ENCODE measurements at regions not wholly inside any gene's neighbourhood (a gene's known extent, or its start where the extent isn't known, plus 50 kb on each side); places are given as distances from the start of the nearest gene placed in this dataset.
"Not testable (repeated sequence)": the region's sequence is repeated elsewhere in the genome, so short reads cannot be mapped to it uniquely, and the experiment has no call there.

DNA sequence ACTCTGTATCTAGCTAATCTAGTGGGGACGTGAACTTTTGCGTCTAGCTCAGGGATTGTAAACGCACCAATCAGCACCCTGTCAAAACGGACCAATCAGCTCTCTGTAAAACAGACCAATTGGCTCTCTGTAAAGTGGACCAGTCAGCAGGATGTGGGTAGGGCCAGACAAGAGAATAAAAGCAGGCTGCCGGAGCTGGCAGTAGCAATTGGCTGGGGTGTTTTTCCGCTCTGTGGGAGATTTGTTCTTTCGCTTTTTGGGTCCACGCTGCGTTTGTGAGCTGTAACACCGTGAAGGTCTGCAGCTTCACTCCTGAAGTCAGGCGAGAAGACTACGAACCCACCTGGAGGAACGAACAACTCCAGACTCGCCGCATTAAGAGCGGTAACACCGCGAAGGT is 76.5 kb downstream of the SPRING1 start:
- H4K20me1 ChIP-seq (ENCODE audit: insufficient read depth, low read length) = no peaks in the 10 kb centered on the region
- no peak overlapping the region for H3K27ac Mint-ChIP-seq
- H3K9ac ChIP-seq (ENCODE audit: insufficient read depth, low read length, poor library complexity, severe bottlenecking) = no peak overlapping the region
- WGBS (ENCODE audit: insufficient coverage) = 97% methylated on average over 18 of the region's 18 CpGs
- TF ChIP-seq, protein P1, sequence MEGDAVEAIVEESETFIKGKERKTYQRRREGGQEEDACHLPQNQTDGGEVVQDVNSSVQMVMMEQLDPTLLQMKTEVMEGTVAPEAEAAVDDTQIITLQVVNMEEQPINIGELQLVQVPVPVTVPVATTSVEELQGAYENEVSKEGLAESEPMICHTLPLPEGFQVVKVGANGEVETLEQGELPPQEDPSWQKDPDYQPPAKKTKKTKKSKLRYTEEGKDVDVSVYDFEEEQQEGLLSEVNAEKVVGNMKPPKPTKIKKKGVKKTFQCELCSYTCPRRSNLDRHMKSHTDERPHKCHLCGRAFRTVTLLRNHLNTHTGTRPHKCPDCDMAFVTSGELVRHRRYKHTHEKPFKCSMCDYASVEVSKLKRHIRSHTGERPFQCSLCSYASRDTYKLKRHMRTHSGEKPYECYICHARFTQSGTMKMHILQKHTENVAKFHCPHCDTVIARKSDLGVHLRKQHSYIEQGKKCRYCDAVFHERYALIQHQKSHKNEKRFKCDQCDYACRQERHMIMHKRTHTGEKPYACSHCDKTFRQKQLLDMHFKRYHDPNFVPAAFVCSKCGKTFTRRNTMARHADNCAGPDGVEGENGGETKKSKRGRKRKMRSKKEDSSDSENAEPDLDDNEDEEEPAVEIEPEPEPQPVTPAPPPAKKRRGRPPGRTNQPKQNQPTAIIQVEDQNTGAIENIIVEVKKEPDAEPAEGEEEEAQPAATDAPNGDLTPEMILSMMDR (IDR thresholded peaks at IDR 0.05) = no peak
- DNase-seq = no peak
- intact Hi-C loops (cut with micrococcal nuclease) = no loop called here
- H3K79me2 ChIP-seq (ENCODE audit: insufficient read depth, low read length) = peaks cover 4% of the 10 kb centered on the region
- no peaks in the 10 kb centered on the region for H3K36me3 Mint-ChIP-seq
- no peak overlapping the region for H2AFZ ChIP-seq (ENCODE audit: insufficient read depth, low read depth, low read length, poor library complexity, severe bottlenecking)
- peaks cover 0 to 9% (median 3%) of the 10 kb centered on the region in 3 donors for H3K27me3 Mint-ChIP-seq (ENCODE audit: low read depth in 3 of 3)
- H3K4me2 ChIP-seq (replicated peaks; ENCODE audit: extremely low read depth, low read length, poor library complexity, severe bottlenecking) = no peak overlapping the region
- H3K4me3 Mint-ChIP-seq = no peak overlapping the region
- H3K9me3 Mint-ChIP-seq = peaks cover 0 to 3% (median 0%) of the 10 kb centered on the region in 7 donors
- no peak overlapping the region for H3K27ac ChIP-seq (ENCODE audit: low read depth in 1 of 2, low read length in 2 of 2)
- H3K4me1 ChIP-seq (ENCODE audit: control insufficient read depth in 1 of 2, insufficient read depth in 2 of 2, low read length in 2 of 2) = peaks cover 41 to 45% of the 10 kb centered on the region in 2 donors
- no peaks in the 10 kb centered on the region for H3K9me3 ChIP-seq (replicated peaks in 1 of 2; ENCODE audit: control insufficient read depth in 1 of 2, insufficient read depth in 1 of 2, low read length in 2 of 2)
- H3K4me1 Mint-ChIP-seq = peaks cover 48% of the 10 kb centered on the region
- no peak overlapping the region for H3K4me3 ChIP-seq (replicated peaks in 1 of 3; ENCODE audit: low read depth in 2 of 3, low read length in 3 of 3)
- no peaks in the 10 kb centered on the region for H3K36me3 ChIP-seq (replicated peaks in 1 of 2; ENCODE audit: control insufficient read depth in 1 of 2, insufficient read depth in 2 of 2, low read length in 2 of 2)
- H3K27me3 ChIP-seq (ENCODE audit: control insufficient read depth in 2 of 2, insufficient read depth in 2 of 2, low read length in 2 of 2) = no peaks in the 10 kb centered on the region

DNA sequence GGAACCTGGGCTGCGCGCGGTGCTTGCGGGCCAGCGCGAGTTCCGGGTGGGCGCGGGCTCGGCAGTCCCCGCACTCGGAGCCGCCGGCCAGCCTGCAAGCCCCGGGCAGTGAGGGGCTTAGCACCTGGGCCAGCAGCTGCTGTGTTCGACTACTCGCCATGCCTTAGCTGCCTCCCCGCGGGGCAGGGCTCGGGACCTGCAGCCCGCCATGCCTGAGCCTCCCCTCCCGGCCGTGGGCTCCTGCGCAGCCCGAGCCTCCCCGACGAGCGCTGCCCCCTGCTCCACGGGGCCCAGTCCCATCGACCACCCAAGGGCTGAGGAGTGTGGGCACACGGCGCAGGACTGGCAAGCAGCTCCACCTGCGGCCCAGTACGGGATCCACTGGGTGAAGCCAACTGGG is 77.1 kb downstream of the SPRING1 start:
- H3K9ac ChIP-seq (ENCODE audit: insufficient read depth, low read length, poor library complexity, severe bottlenecking); H4K20me1 ChIP-seq (ENCODE audit: insufficient read depth, low read length); H2AFZ ChIP-seq (ENCODE audit: insufficient read depth, low read depth, low read length, poor library complexity, severe bottlenecking); H3K27ac ChIP-seq (ENCODE audit: low read depth in 1 of 2, low read length in 2 of 2); intact Hi-C loops (cut with micrococcal nuclease); H3K4me2 ChIP-seq (replicated peaks; ENCODE audit: extremely low read depth, low read length, poor library complexity, severe bottlenecking); H3K9me3 Mint-ChIP-seq; H3K27ac Mint-ChIP-seq; H3K36me3 ChIP-seq (replicated peaks in 1 of 2; ENCODE audit: control insufficient read depth in 1 of 2, insufficient read depth in 2 of 2, low read length in 2 of 2); H3K36me3 Mint-ChIP-seq; H3K27me3 Mint-ChIP-seq (ENCODE audit: low read depth in 3 of 3); H3K79me2 ChIP-seq (ENCODE audit: insufficient read depth, low read length); H3K4me3 Mint-ChIP-seq; H3K9me3 ChIP-seq (replicated peaks in 1 of 2; ENCODE audit: control insufficient read depth in 1 of 2, insufficient read depth in 1 of 2, low read length in 2 of 2); DNase-seq; H3K4me3 ChIP-seq (replicated peaks in 1 of 3; ENCODE audit: low read depth in 2 of 3, low read length in 3 of 3); H3K27me3 ChIP-seq (ENCODE audit: control insufficient read depth in 2 of 2, insufficient read depth in 2 of 2, low read length in 2 of 2): not testable (repeated sequence)
- peaks cover 37 to 41% of the 10 kb centered on the region in 2 donors for H3K4me1 ChIP-seq (ENCODE audit: control insufficient read depth in 1 of 2, insufficient read depth in 2 of 2, low read length in 2 of 2)
- peaks cover 42% of the 10 kb centered on the region for H3K4me1 Mint-ChIP-seq
- 93% methylated on average over 23 of the region's 34 CpGs for WGBS (ENCODE audit: insufficient coverage)

All from CD14-positive monocyte (primary cell).